Inflammatory macrophage (primary cell): ENCODE measurements at regions not wholly inside any gene's neighbourhood (a gene's known extent, or its start where the extent isn't known, plus 50 kb on each side); places are given as distances from the start of the nearest gene placed in this dataset.

Source experiments
- DNase-seq, 2 donors: peaks; one replicate each; pipeline ENCODE4 v3.0.0-alpha.2; 2020 to 2022

DNA sequence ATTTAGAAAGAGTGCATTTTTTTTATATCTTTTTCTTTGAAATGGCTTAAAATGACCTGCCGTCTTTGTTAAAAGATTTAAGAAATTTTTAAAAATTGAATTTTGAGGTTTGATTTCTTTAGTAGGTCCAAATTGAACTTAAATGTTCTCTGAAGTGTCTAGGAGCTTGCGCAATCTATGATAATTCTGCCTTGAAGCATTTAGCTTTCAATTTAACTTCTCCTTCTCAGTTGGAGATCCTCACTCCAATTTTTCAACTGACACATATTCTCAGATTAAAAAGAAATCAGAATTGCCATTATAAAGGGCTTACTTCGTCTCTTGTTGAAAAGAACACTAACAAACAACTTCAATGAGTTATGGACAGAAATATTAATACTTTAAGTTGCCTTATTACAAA is 273.5 kb downstream of the TMA16 start:
- peak in 1 of 2 donors; percentile 35 for DNase-seq

DNA sequence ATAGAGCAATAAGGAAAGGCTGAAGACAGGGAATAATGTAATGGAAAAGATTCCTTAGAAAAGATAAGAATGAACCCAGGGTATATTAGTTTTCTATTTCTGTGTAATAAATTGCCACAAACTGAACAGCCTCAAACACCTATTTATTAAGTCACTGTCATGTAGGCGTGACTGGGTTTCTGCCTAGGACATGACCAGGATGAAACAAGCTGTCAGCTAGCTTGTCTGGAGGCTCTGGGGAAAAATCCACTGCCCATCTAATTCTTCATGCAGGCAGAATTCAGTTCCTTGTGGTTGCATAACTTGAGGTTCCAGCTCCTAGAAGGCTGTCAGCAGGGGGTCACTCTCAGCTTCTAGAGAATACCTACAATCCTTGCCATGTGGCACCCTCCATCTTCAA is 277.7 kb downstream of the TMA16 start:
- DNase-seq, result no peak

DNA sequence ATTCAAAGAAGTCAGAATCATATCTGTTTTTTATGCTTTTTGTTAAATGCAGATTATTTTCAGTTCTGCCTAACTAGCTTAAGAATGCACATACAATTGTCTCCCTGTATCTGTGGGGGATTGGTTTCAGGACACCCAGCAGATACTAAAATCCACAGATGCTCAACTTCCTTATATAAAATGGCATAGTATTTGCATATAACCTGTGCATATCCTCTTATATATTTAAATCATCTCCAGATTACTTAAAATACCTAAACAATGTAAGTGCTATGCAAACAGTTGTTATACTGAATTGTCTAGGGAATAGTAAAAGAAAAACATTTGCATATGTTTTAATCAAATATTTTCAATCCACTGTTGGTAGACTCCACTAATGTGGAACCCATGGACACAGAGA is 279.4 kb downstream of the TMA16 start:
- no peak for DNase-seq

DNA sequence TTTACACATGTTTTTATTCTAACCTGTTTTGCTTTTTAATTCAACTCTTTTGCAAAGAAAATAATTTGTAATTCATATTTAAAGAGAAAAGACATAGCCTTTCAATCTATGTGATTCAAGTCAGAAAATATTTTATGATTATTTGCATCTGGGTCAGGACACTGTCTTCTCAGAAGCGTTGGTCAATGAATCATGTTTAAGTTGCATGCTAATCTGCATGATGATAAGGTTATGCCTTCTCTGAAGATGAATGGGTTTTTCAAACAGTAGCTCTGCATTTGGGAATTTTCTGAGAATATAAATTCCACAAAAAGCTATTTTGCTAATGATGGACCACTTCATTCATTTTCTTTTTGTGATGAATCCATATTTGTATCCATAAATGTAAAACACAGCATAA is 282.5 kb downstream of the TMA16 start:
- DNase-seq, result no peak

DNA sequence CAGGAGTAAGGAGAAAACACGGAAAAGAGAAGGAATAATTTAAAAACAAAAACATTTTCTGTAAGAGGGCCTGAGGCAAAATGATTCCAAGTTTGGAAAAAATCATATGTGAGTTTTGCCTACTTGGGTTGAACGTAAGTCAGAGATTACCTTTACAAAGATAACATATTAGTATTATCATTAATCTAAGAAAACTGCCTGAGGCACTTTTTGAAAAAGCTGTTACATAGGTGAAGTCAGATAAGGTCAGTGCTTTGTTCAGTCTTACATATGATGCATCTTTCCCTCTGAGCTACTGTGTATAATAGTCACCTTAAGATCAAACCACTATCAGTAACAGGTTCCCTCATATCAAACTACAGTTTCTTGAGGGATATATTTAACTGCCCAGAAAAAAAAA is 287.2 kb downstream of the TMA16 start:
- no peak for DNase-seq

DNA sequence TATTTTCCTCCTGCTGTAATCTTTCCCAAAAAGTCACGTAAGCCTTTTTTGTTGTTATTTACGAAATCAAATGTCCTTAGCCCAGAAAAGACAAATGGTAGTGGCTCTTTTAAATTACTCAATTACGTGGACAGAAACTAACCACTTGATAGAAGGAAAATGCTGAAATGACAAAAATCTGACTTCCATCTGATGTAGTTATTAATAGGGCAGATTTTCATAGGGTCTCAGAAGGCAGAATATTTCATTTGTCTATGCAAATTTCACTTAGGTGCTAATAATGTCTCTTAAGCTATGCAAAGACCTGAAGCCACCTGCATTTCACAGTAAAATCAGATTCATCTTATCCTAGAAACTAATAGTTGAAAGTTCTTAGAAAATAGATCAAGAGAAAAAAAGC is 295.7 kb downstream of the TMA16 start:
- DNase-seq, result no peak

DNA sequence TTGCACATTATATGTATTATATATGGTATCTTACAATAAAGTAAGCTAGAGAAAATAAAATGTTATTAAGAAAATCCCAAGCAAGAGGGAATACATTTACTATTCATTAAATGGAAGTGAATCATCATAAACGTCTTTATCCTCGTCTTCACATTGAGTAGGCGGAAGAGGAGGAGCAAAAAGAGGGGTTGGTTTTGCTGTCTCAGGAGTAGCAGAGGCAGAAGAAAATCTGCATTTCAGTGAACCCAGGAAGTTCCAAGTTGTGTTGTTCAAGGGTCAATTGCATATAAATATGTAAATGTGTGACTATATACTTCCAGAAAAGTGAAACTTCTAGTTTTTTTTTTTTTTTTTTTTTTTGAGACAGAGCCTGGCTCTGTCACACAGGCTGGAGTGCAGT is 301.4 kb downstream of the TMA16 start:
- no peak for DNase-seq

DNA sequence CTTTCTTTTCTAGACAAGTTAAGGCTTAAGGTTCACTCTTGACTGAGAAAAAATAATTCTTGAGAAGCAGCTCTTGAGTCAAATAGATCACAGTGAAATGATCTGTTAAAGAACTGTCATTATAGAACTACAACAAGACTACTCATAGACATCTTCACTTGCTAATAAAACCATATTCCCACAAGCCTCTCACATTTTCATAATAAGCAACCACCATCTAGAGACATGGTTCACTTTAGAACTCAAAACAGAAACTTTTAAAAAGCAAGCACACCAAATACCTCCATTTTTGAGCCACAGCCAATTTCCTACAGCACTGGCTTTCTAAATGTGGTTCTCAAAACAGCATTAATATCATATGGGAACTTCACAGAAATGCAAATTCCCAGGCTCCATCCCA is 309.5 kb downstream of the TMA16 start:
- DNase-seq, result no peak

DNA sequence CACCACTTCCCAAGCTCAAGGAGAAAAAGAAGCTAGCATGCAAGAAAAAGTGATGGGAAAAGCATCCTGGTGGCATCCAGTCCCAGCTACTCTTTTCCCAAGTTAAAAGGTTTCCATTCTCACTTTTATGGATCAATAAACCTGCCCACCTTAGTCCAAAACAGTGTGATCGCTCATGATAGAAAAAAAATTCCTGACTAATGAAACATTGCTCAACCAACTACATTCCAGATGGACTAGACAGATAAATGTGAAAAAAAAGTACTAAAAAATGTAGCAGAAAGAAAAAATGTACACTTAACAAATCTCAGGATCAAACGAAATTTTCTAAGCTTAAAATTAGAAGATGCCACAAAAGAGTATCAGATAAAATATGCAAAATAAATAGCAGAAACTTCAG is 312.2 kb downstream of the TMA16 start:
- DNase-seq, result no peak

DNA sequence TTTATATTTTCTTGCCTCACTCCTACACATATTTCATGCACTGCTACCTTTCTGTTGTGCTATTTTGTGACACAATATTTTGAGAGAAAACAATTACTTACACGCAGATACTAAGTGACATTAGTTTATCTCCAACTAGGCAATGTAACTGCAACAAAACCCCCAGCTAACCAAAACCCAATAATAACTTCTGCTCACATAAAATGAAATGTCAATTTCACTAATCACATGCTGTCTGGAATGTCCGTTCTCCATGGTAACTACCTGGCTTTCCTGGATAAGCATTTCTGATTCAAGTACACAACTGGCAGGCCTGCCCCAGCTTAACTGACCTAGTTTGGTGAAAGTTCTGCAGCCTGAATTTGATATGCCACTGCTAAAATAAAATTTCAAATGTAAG is 313.5 kb downstream of the TMA16 start:
- DNase-seq, result no peak

DNA sequence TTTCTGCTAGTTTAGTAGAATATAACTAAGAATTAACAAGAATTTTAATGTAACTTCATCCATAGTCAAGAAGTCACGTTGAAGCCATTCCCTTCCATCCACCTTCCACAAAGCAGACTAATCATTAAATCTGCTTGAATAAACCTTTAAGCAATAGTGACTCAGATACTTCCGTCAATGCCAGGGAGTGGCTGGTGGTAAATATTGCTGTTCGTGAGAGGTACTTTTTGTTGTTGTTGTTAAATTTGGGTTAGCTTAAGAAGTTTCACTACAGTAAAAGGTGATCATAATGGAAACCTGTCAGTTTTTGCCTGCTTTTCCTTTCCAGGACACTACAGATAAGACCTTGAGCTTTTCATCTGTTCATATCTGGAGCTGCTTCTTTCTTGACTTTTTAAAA is 316.3 kb downstream of the TMA16 start:
- no peak for DNase-seq

DNA sequence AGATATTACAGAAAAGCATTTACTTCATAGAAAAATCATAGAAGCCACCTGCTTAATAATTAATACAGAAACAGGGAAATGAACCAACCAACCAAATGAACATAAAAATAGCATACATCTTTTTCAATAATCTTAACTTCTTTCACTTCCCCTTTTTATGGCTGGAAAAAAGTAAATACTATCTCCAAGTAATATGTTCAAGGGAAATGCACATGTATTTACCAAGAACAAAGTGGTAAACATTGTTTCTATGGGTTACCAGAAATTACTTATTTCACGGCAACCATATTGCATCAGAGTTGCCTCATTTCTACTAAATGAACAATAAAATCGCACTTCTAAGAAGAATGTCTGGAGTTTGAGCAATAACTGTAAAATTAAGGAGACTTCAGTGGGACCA is 321.3 kb downstream of the TMA16 start:
- DNase-seq, result peak in 1 of 2 donors; percentile 3

DNA sequence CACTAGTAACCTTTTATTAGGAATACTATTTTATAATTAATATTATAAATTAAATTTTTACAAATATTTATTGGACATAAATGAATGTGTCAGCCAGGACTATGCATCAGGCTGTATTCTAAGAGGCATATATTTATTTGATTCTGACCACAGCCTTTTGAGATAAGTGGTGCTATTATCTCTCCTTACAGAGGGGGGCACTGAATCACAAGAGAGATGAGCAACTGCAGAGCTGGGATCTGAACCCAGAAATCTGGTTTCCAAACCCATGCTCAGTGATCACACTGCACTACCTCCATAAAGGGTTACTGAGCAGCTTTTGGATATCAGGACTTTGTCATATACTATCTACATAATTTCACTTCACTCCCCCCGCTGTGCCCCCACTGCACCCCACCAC is 322.0 kb downstream of the TMA16 start:
- no peak for DNase-seq

DNA sequence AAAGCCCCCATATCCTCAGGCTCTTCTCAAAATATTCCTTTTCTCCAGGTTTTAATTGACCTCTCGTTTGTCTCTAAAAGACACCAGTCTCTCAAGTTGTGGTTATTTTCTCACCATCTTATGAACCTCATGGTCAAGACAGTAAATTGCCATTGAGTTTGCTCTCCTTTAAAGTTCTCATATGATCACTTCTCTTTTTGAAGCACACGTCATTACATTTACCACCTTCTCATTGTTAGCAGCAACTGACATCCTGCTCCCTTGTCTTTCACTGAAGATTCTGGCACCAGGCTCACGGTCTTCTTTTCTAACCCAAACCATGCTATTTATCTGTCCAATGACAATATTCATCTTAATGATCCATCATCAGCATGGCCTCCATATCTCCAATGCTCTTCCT is 324.2 kb downstream of the TMA16 start:
- DNase-seq, result no peak

DNA sequence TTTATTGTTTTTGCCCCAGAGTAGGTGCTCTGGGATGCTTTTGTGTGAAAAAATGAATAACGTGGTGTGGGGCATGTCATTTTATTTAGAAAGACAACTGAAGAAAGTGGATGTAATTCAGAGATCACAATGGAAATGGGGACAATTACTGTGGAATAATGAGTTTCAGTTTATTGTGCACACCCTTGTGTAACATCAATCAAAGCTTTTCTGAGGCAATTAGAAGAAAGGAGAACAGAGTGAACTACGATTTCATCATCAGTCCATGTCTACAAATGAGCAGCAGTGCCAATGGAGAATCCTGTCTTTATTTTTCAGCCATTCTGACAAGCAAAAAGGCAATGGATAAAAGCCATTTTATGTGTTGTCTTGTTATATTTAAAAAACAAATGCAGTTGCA is 339.2 kb downstream of the TMA16 start:
- DNase-seq, result no peak

DNA sequence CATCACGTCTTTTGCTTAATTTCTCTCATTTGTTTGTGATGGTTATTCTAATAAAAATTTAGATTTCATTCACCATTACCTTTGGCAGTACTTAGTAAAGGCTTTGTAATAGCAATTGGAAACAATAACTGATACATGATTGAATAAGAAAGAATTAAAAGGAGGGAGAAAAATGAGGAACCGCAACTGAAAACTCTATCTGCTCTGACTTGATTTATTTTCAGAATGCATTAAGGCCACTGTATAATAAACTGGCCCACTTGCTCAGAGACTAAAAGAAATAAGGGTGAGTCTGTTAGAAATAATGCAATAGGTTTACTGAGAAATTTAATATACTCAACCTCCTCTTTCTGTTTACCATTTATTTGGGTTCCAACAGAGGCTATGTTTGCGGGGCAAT is 351.5 kb downstream of the TMA16 start:
- no peak for DNase-seq

DNA sequence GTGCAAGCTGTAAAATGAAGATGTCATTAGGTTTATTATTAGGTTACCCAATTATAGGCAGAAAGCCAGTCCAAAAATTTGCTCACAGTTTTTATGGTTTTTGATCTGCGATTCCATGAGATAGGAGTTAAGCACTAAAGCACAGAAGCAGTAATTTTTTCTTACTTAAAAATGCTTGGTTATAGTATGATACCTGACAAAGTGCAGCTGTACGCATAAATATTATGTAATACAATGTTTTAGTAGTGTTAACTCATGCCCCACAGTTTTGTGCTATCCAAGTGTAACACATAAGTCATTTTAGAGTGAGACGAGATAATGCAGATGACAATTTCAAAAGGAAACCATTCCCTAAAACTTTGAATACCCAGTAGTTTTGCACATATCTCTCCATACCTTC is 357.8 kb downstream of the TMA16 start:
- no peak for DNase-seq

DNA sequence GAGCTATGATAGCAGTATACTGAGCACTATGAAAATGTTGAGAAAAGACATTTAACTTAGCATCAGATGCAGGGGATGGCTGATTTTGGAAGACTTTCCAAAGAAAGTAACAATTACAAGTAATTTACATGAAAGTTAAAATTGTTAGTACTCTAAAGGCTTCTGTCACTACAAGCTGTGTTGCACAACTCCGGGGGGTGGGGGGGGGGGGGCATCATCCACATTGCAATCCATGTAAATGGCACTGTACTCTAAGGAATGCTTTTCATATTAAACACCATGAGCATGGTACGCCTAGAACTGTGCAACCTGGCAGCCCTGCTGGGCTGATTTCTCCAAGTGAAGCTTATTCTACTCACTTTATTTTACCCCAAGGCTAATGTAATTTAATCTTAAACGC is 363.4 kb downstream of the TMA16 start:
- no peak for DNase-seq

DNA sequence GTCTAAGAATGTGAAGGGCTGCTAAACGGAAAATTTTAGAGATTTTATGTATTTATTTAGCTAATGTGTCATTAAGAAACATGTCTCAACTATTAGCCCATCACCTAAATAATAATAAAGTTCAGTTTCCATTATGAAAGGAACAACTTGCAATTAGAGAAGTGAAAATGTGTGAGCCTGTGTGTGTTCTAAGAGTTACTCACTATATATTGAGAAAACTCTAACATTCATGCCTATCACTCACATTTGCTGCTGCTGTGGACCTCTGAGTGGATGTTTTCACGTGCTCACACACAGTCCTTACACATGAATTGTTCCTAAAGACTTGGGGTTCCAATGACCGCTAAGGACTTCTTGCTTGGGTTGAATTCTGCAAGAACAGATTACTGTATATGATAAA is 364.0 kb downstream of the TMA16 start:
- no peak for DNase-seq

DNA sequence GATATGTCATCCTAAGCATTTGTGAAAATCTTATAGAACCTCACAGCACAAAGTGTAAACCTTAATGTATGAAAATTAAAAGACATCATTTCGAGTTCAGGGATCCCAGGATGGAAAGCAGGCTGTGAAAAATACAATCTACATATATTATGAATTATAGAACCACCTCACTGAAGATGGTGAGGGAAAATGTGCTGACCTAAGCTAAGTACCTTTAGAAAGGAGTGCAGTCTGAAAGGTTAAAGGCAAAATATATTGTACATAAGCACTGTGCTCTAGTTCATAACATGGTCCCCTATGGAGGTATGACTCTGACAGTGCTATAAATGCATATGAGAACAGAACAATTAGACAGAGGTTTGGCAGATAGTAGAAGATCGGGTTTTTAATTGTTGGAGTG is 368.6 kb downstream of the TMA16 start:
- no peak for DNase-seq

DNA sequence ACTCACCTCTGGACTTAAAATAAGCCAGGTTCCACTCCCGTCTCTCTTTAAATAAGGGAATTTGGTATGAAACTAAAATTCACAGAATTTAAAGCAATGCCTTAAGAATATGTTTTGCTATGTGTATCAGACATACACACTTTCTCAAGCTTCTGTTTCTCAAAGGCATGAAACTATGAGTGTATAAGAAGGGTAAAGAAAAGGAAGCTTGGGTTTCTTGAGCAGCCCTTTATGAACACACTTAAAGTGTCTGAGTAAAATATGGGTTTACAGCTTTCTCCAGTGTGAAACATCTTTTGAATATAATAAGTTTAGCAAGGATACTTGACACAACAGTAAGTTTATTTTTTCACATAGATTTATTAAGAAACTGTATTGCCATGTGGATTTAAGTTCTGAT is 370.5 kb downstream of the TMA16 start:
- DNase-seq, result no peak

DNA sequence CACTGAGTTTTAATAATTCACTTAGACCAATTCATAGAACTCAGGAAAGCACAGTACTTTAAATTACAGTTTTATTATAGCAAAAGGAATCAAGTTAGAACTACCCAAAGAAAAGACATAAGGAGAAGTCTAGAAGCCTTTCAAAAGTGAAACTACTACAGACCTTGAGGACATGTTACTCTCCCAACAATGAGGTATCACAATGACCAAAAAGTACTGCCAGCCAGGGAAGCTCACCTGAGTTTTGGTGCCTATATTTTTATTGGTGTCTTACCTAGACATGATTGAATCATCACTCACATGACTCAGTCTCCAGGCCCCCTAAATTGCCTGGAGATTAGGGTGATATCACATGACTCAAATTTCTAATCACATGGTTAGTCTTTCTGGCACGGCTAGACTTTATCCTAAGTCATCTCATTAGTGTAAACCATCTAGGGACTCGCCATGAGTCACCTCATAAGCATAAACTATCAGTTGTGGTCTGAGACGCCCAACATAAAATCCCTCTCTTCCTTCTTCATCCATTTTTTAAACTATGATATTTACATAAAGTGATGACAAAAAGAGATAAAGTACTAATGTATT is 372.3 kb downstream of the TMA16 start:
- no peak for DNase-seq

DNA sequence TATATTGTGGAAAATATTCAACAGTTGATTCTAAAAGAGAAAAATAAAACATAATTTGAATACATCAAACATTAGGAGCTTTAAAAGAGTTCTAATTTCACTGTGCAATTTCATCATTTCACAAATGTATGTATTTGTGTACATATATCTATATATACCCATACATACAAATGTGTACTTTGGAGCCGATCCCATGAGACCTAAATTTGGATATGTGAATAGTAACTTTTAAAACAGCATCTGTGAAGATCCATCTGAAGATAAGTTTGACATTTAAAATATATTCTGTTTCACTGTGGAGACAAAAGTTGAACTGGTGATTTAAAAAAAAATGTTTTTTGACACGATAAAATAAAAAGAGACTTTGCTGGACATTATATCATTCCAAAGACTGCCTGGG is 374.0 kb downstream of the TMA16 start:
- DNase-seq, result no peak

DNA sequence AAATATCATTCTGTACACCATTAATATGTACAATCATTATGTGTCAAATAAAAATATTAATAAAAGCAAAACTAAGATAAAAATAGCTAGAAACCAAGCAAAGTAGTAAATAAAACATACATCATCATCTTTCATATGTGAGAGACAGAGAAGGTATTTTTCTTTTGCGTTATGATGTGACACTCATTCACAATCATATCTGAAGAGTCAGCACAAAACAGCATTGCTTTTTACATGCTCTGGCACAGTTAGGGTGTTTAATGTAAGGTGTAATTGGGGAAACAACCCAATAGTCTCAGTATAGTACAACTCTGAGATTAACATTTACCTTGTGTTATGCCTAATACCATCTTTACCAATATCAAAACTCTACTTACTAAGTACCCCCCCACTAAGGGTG is 376.6 kb downstream of the TMA16 start:
- no peak for DNase-seq

DNA sequence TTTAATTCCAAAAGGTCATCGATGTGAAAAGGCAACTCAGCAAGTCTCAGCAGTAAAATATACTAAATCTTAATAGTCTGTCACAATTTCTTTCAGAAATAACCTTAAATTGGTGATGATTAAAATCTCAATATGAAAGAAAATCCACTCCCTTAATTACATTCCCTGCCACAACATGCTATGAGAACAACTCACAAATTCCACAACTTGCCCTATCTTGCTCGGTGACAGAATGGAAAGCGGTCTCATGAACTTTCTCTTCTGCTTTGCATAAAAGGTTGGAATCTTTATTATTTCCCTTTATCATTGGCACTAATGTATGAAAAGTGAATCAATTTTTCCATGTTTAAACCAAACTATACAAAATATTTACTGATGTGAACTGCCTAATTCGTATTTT is 380.8 kb downstream of the TMA16 start:
- DNase-seq, result no peak
